SK-MEL-5 (cell line): ENCODE measurements at regions not wholly inside any gene's neighbourhood (a gene's known extent, or its start where the extent isn't known, plus 50 kb on each side); places are given as distances from the start of the nearest gene placed in this dataset.
A peak's percentile ranks its signal among the peaks of the same experiment; 100 is the strongest.
"Not testable (repeated sequence)": the region's sequence is repeated elsewhere in the genome, so short reads cannot be mapped to it uniquely, and the experiment has no call there.

Experiments used
- DNase-seq: peaks from one replicate; pipeline ENCODE4 v3.0.0-alpha.2; 2016; ENCODE audit warnings: low read depth, low spot score
- in situ Hi-C: cut with HindIII; loops from 2 replicates; pipeline ENCODE4 v1.10.0; 2016; ENCODE audit warnings: low sequenced_read_pairs, high pct_unique_total_duplicates, low pct_unique_long_range_greater_than_20kb

DNA sequence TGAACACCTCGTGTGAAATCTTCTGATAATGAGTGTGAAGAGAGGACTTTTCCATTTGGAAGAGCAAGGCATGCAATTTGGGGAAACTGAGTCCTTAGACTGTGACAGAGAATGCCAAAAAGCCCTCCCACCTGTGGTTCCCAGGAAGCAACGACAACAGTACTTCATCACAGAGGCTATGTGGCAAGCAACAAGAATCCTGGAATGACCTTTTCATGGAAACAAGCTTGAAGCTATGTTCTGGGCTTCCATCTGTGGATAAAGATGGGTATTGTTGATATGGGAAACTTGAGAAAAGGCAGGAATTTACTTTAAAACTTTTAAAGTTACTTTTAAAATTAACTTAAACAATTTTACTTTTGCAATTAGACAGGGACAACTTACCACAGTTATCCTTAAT, 131.2 kb upstream of the ANKH start:
- in situ Hi-C loops: loop anchor here (5.0 to 25.0 kb wide), 2 partner anchors 45 to 290 kb away; no protein-coding TSS in a partner anchor
- DNase-seq: peak; percentile 55

- DNase-seq: no peak
- in situ Hi-C loops: loop anchor here (5.0 to 25.0 kb wide), 2 partner anchors 45 to 290 kb away; no protein-coding TSS in a partner anchor
These were observed 130.6 kb upstream of the ANKH start for GRCh38 chr5:15002173-15002572.

DNA sequence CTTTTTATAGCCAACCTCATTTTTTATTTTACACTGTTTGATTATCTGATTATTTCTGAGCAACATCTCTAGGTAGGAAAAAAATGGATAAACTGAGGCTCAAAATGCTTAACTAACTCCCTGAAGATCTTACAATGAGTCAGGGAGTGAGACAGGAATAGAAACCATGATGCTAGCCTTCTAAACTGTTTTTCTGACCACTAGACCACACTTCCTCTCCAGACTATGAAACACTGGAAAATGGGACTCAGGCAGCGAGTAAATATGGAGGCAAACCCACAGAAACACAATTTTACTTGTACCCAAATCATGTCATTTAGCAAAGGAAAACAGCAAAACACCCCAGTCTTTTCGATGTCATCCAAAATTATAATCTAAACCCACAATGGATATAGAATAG, 129.9 kb upstream of the ANKH start:
- in situ Hi-C loops: loop anchor here (5.0 to 25.0 kb wide), 2 partner anchors 44 to 289 kb away; no protein-coding TSS in a partner anchor
- no peak for DNase-seq

- in situ Hi-C loops: no loop called here
- no peak for DNase-seq
These were observed 126.9 kb upstream of the ANKH start for GRCh38 chr5:14998491-14998890.

DNA sequence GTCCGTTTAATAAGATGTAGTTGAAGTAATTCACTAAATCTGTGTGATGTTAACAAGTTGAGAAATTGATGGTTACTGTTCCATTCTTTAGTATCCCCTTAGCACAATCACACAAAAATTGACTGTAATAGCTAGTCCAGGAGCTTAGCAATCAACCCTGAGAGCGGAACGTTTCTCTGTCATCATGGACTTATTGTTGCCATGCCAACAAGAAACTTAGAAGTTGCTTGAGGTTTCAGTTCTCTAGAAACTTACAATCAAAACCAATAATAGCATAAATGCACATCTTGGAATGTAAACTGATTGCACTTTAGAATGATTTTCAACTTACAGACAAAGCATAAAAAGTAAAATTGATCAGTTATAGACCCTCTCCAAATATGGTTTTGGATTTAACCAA, 125.4 kb upstream of the ANKH start:
- DNase-seq: no peak
- in situ Hi-C loops: no loop called here

DNA sequence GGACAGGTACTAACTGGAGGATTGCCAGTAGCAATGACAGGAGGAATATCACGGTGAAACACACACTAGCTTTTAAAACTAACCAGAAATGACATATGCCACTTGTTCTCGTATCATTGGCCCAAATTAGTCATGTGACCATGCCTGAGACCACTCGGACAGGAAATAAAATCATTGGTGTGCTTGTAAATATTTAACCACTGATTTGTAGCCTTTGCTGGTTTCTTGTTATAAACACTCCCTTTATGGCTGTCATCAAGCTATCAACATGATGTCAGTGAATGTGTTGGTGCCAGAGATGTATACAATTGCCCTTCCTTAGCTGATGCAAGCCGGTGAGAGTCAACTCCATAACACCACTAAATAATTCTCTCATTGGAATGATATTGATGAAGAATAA, 123.7 kb upstream of the ANKH start:
- DNase-seq: no peak
- in situ Hi-C loops: no loop called here

GRCh38 chr5:14993459-14994133, 122.0 kb upstream of the ANKH start:
- DNase-seq, in situ Hi-C loops: not testable (repeated sequence)

GRCh38 chr5:14992751-14993458, 121.3 kb upstream of the ANKH start:
- DNase-seq, in situ Hi-C loops: not testable (repeated sequence)

GRCh38 chr5:14988223-14988622, 116.6 kb upstream of the ANKH start:
- no peak for DNase-seq
- in situ Hi-C loops: no loop called here

GRCh38 chr5:14986413-14986812, 114.8 kb upstream of the ANKH start:
- no peak for DNase-seq
- in situ Hi-C loops: no loop called here

GRCh38 chr5:14983666-14984441, 112.3 kb upstream of the ANKH start:
- in situ Hi-C loops: no loop called here
- DNase-seq: no peak

GRCh38 chr5:14980698-14981097, 109.1 kb upstream of the ANKH start:
- in situ Hi-C loops: no loop called here

DNA sequence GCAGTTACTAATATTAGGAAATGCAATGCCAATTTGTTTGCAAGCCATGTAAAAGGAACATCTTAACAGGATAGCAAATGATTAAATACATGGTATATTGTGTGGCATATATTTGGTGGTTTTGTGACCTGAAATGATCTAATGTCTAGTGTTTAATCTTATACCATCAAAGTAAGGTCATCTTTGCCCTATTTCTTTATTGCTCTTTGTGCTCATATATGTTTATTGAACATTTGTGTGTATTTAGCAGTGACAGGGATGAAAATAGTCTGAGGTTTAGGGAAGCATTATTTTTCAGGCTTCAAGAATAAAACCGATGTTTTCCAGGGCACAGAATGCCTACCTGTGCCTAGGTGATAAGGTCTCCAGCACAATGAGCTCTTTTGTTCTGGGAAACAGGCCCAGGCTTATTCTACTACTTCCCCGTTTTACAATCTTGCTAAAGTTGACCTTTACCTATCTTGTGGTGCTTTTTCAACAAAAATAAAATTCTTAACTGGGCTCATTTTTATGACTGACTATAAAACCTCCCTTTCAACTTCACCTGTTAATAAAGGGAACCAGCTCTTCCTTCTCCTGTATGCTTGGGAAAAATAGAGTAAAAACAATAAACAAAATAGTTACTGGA, 105.6 kb upstream of the ANKH start:
- no peak for DNase-seq
- in situ Hi-C loops: no loop called here

More at GRCh38 chr5:14980698-14981097, 109.1 kb upstream of the ANKH start:
- DNase-seq: no peak

GRCh38 chr5:14976486-14976885, 104.9 kb upstream of the ANKH start:
- in situ Hi-C loops: no loop called here
- no peak for DNase-seq

DNA sequence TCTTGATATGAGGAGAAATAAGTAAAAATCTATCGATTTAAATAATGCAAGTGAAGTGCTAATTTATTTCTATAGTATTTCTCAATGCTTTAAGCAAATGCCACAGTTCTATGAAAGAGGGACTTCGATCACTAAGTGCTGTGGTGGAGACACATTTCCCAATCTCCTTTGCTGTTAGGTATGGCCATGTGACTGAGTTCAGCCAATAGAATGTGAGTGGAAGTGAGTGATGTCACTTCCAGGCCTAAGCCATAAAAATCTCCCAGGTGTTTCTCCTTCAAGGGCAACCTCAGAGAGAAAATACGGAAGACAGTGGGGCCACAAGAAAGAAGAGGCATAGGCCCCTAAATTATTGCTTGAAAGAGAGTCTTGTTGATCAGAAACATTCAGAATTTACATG, 100.3 kb upstream of the ANKH start:
- in situ Hi-C loops: no loop called here
- DNase-seq: no peak

GRCh38 chr5:14968796-14969195, 97.2 kb upstream of the ANKH start:
- no peak for DNase-seq
- in situ Hi-C loops: no loop called here

- in situ Hi-C loops: no loop called here
These were observed 95.6 kb upstream of the ANKH start for GRCh38 chr5:14967166-14967565.

DNA sequence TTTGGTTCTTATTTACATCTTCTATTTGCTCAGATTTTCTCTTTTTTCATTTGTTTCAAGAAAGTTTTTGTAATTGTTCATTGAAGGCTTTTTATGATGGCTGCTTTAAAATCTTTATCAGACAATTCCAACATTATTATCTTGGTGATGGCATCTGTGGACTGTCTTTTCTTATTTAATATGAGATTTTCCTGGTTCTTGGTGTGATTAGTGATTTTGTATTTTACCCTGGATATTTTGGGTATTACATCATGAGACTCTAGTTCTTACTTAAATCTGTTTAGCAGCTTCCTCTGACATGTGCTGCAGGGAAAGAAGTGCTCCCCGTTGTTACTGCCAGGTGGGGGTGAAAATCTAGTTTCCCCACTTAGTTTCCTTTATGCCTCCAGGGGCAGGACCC, 94.2 kb upstream of the ANKH start:
- in situ Hi-C loops: no loop called here
- no peak for DNase-seq

More at GRCh38 chr5:14967166-14967565, 95.6 kb upstream of the ANKH start:
- no peak for DNase-seq
